A549 (cell line): ENCODE measurements at regions not wholly inside any gene's neighbourhood (a gene's known extent, or its start where the extent isn't known, plus 50 kb on each side); places are given as distances from the start of the nearest gene placed in this dataset.

Experiments used
- ATAC-seq, 2 experiments: fragments of 200-7000 bp in 1 of 2; fragments of >200 bp in 1 of 2; cut with Nextera tagmentation in 1 of 2; cut with Tn5 transposase in 1 of 2; 3 replicates each; pipeline versions ENCODE4 v1.8.0 to v1.9.1; 2018 to 2020; ENCODE audit warnings: mild to moderate bottlenecking in 1 of 2, moderate library complexity in 1 of 2
- CTCF ChIA-PET: fragments of 300-600 bp; sonication (Branson Sonifier 250); formaldehyde crosslinking; extraction: SDS; loops from one replicate; lab custom pipeline; 2021; ENCODE audit warnings: antibody characterized with exemption, inconsistent platforms; lab: Yijun Ruan, JAX
- POLR2A ChIA-PET: fragments of 350-600 bp; formaldehyde crosslinking; extraction: SDS; loops from one replicate; lab custom pipeline; 2021; ENCODE audit warnings: antibody characterized with exemption, inconsistent platforms; lab: Yijun Ruan, JAX
- DNase-seq, 2 experiments: peaks; one replicate each; pipeline versions ENCODE4 v3.0.0 to v3.0.0-alpha.2; 2011 to 2016; ENCODE audit warnings: low read depth in 1 of 2, low spot score in 1 of 2
- FAIRE-seq: peaks from 2 replicates; lab custom pipeline; 2011; peaks lifted over from hg19 to GRCh38; lab: Jason Lieb, UNC
- H3K27ac ChIP-seq, 2 experiments: fragments of >200 bp; sonication (Bioruptor Twin); formaldehyde crosslinking; 3 replicates each; pipeline ENCODE4 v1.5.1; 2016 to 2017
- H3K4me1 ChIP-seq: fragments of >200 bp; sonication (Bioruptor Twin); formaldehyde crosslinking; 3 replicates; pipeline ENCODE4 v1.6.1; 2016
- H3K4me2 ChIP-seq: fragments of >200 bp; sonication (Bioruptor Twin); formaldehyde crosslinking; 3 replicates; pipeline ENCODE4 v1.6.1; 2016
- H3K4me3 ChIP-seq: fragments of >200 bp; sonication (Bioruptor Twin); formaldehyde crosslinking; 3 replicates; pipeline ENCODE4 v1.5.1; 2016
- H3K9me3 ChIP-seq: fragments of >200 bp; sonication (Bioruptor Twin); formaldehyde crosslinking; 3 replicates; pipeline ENCODE4 v1.6.1; 2016
- ATOH8 ChIP-seq: fragments of 250-450 bp; sonication (Bioruptor Pico); IDR thresholded peaks from 2 replicates; pipeline ENCODE4 v1.5.0; 2020; ENCODE audit warnings: low read depth, mild to moderate bottlenecking, moderate library complexity
- BCL3 ChIP-seq: fragments of >200 bp; sonication (Bioruptor Twin); formaldehyde crosslinking; IDR thresholded peaks from 3 replicates; pipeline ENCODE4 v1.6.1; 2016
- CBX2 ChIP-seq: fragments of 200-600 bp; sonication (generic); IDR thresholded peaks from 2 replicates; pipeline ENCODE4 v1.6.1; 2016; ENCODE audit warnings: low read depth, mild to moderate bottlenecking, borderline replicate concordance
- CBX8 ChIP-seq: fragments of 200-600 bp; sonication (generic); IDR thresholded peaks from 2 replicates; pipeline ENCODE4 v1.6.1; 2016
- CHD4 ChIP-seq: fragments of 200-600 bp; sonication (generic); IDR thresholded peaks from 2 replicates; pipeline ENCODE4 v1.6.1; 2016; ENCODE audit warnings: antibody characterized with exemption, mild to moderate bottlenecking, borderline replicate concordance
- EHF ChIP-seq: fragments of 250-450 bp; sonication (Bioruptor Pico); IDR thresholded peaks from 2 replicates; pipeline ENCODE4 v1.5.0; 2020; ENCODE audit warnings: mild to moderate bottlenecking
- EP300 ChIP-seq, 2 experiments: fragments of >200 bp; sonication (Bioruptor Twin); formaldehyde crosslinking; IDR thresholded peaks; 2 replicates in 1 of 2; 3 replicates in 1 of 2; pipeline ENCODE4 v1.6.1; 2016 to 2017
- FOXS1 ChIP-seq: fragments of 250-450 bp; sonication (Bioruptor Pico); IDR thresholded peaks from 2 replicates; pipeline ENCODE4 v1.5.0; 2020; ENCODE audit warnings: mild to moderate bottlenecking, moderate library complexity
- HEYL ChIP-seq: fragments of 250-450 bp; sonication (Bioruptor Pico); IDR thresholded peaks from 2 replicates; pipeline ENCODE4 v1.8.0; 2021; ENCODE audit warnings: mild to moderate bottlenecking, moderate library complexity
- HMGXB4 ChIP-seq: fragments of 250-450 bp; sonication (Bioruptor Pico); IDR thresholded peaks from 2 replicates; pipeline ENCODE4 v1.5.0; 2021; ENCODE audit warnings: mild to moderate bottlenecking, moderate library complexity, borderline replicate concordance
- HOXA7 ChIP-seq: fragments of 250-450 bp; sonication (Bioruptor Pico); IDR thresholded peaks from 2 replicates; pipeline ENCODE4 v1.5.0; 2020; ENCODE audit warnings: mild to moderate bottlenecking, moderate library complexity
- KDM5A ChIP-seq: fragments of 200-600 bp; sonication (generic); IDR thresholded peaks from 2 replicates; pipeline ENCODE4 v1.6.1; 2016; ENCODE audit warnings: antibody characterized with exemption, mild to moderate bottlenecking
- MAFK ChIP-seq: fragments of 450-650 bp; IDR thresholded peaks from 2 replicates; pipeline ENCODE4 v1.6.1; 2014; ENCODE audit not compliant: partially characterized antibody
- MAX ChIP-seq: IDR thresholded peaks from 2 replicates; pipeline ENCODE4 v1.6.1; 2012
- MAZ ChIP-seq: fragments of 150-350 bp; IDR thresholded peaks from 2 replicates; pipeline ENCODE4 v1.6.1; 2014; ENCODE audit warnings: antibody characterized with exemption, low read depth, low read length, borderline replicate concordance
- MYC ChIP-seq: IDR thresholded peaks from 2 replicates; pipeline ENCODE4 v1.6.1; 2012; ENCODE audit warnings: mild to moderate bottlenecking, inconsistent platforms, low read length, improper control_type of control experiment, borderline replicate concordance
- PBX3 ChIP-seq: IDR thresholded peaks from 2 replicates; pipeline ENCODE4 v1.6.1; 2012
- POLR2A ChIP-seq: IDR thresholded peaks from 2 replicates; pipeline ENCODE4 v1.6.1; 2012; ENCODE audit warnings: mild to moderate bottlenecking, low read length
- REST ChIP-seq: fragments of 200-600 bp; sonication (generic); IDR thresholded peaks from 2 replicates; pipeline ENCODE4 v1.6.1; 2016; ENCODE audit warnings: antibody characterized with exemption, mild to moderate bottlenecking, moderate library complexity
- RNF2 ChIP-seq: fragments of 200-600 bp; sonication (generic); IDR thresholded peaks from 2 replicates; pipeline ENCODE4 v1.6.1; 2016; ENCODE audit warnings: low read depth, mild to moderate bottlenecking, antibody characterized with exemption, moderate library complexity, borderline replicate concordance
- TFCP2L1 ChIP-seq: fragments of 250-450 bp; sonication (Bioruptor Pico); IDR thresholded peaks from 2 replicates; pipeline ENCODE4 v1.5.0; 2021; ENCODE audit warnings: mild to moderate bottlenecking
- ZC3H11A ChIP-seq: fragments of 450-650 bp; IDR thresholded peaks from 2 replicates; pipeline ENCODE4 v1.6.1; 2014; ENCODE audit warnings: antibody characterized with exemption, mild to moderate bottlenecking
- WGBS: methylation state at CpG from one replicate; pipeline ENCODE4 v1.1.6; 2017; ENCODE audit errors: missing lambda C conversion rate; 5-methylcytosine and 5-hydroxymethylcytosine counted together

- TF ChIP-seq REST (no peak), CBX8 (no peak)
Measured at GRCh38 chr10:43318456-43318855, 51.6 kb upstream of the RASGEF1A start (continued).

- FAIRE-seq, result no peak
- Histone ChIP-seq H3K4me1 (peaks cover 5% of the 10 kb centered on the region; the same call in 1 of the 3 replicates), H3K27ac (no peak overlapping the region), H3K9me3 (no peaks in the 10 kb centered on the region), H3K4me3 (no peak overlapping the region)
- no peak for DNase-seq
- WGBS, result 85% methylated on average over 9 of the region's 9 CpGs
- POLR2A ChIA-PET, result no interaction called here
- CTCF ChIA-PET, result interaction anchor here (0.7 to 2.3 kb wide), 5 partner anchors 24 to 143 kb away, joined by 3 to 12 read pairs (median 3); no protein-coding TSS in a partner anchor
- ATAC-seq, result no peak
- TF ChIP-seq ZC3H11A, result no peak
- no peak for TF ChIP-seq CHD4
- TF ChIP-seq PBX3, result no peak
- TF ChIP-seq ATOH8, result no peak
- TF ChIP-seq FOXS1, result no peak
- no peak for TF ChIP-seq KDM5A
- no peak for TF ChIP-seq HOXA7 (CRISPR knock-in tag)
- no peak for TF ChIP-seq POLR2A
- no peak for TF ChIP-seq TFCP2L1 (CRISPR knock-in tag)
- no peak for TF ChIP-seq MAX
- TF ChIP-seq, all 56 proteins: peak for 0
- H3K4me2 ChIP-seq, result no peak overlapping the region
Measured at GRCh38 chr10:43317422-43317821, 50.6 kb upstream of the RASGEF1A start.

- no peak for FAIRE-seq
- POLR2A ChIA-PET, result no interaction called here
- ATAC-seq, result peak; percentile 46 to 49; a peak in 3 of 6 replicates
- Histone ChIP-seq H3K9me3 (no peaks in the 10 kb centered on the region), H3K4me3 (no peak overlapping the region), H3K4me1 (peaks cover 5% of the 10 kb centered on the region; the same call in 1 of the 3 replicates), H3K27ac (no peak overlapping the region), H3K4me2 (no peak overlapping the region)
- CTCF ChIA-PET, result interaction anchor here (0.7 to 2.3 kb wide), 5 partner anchors 24 to 143 kb away, joined by 3 to 12 read pairs (median 3); no protein-coding TSS in a partner anchor
- TF ChIP-seq RNF2 (no peak), PBX3 (no peak), MYC (no peak), MAZ (no peak), BCL3 (no peak), HMGXB4 (CRISPR knock-in tag) (no peak), CBX2 (no peak), FOXS1 (no peak), MAFK (no peak), EP300 (IDR thresholded peaks at IDR 0.05) (no peak), EHF (CRISPR knock-in tag) (no peak), HEYL (CRISPR knock-in tag) (no peak)
- whole genome bisulfite sequencing, result 68% methylated on average over 5 of the region's 5 CpGs
- no peak for DNase-seq
Measured at GRCh38 chr10:43316988-43317387, 50.1 kb upstream of the RASGEF1A start.
